ENCODE measurements at regions not wholly inside any gene's neighbourhood (a gene's known extent, or its start where the extent isn't known, plus 50 kb on each side); places are given as distances from the start of the nearest gene placed in this dataset.

- H3K27me3 ChIP-seq (ENCODE audit: low read length): peaks cover 23% of the 10 kb centered on the region
- no peak for TF ChIP-seq CTCF (conservative IDR thresholded peaks at IDR 0.05; ENCODE audit: low read depth, low read length)
- no peak for TF ChIP-seq EZH2phosphoT487 (IDR thresholded peaks at IDR 0.05; ENCODE audit: borderline replicate concordance, low read length)
- H4K20me1 ChIP-seq (ENCODE audit: low read length): no peaks in the 10 kb centered on the region
- no peaks in the 10 kb centered on the region for H3K4me1 ChIP-seq (ENCODE audit: insufficient read depth, low read length)
- H3K79me2 ChIP-seq (ENCODE audit: low read length): no peaks in the 10 kb centered on the region
- no peak overlapping the region for H3K4me3 ChIP-seq (ENCODE audit: low read length)
- H3K9ac ChIP-seq (ENCODE audit: low read length): no peak overlapping the region
- POLR2A ChIA-PET (ENCODE audit: unreplicated experiment): no interaction called here
- intact Hi-C loops (cut with micrococcal nuclease): no loop called here
- H3K27ac ChIP-seq (ENCODE audit: low read length): no peak overlapping the region
- H3K4me2 ChIP-seq (ENCODE audit: low read length): no peak overlapping the region
- no peak overlapping the region for H2AFZ ChIP-seq (ENCODE audit: low read length)
- H3K9me3 ChIP-seq (ENCODE audit: low read length): no peaks in the 10 kb centered on the region
- no peaks in the 10 kb centered on the region for H3K9me2 ChIP-seq (replicated peaks; ENCODE audit: low read length)
- H3F3A ChIP-seq (ENCODE audit: low read length, unreplicated experiment): no peaks in the 10 kb centered on the region
- DNase-seq: no peak
- no TSS peak for BruUV-seq (replicated peaks)
- no peaks in the 10 kb centered on the region for H3K36me3 ChIP-seq (ENCODE audit: low read depth, low read length)
- CTCF ChIA-PET: no interaction called here
- no peak for ATAC-seq
Observed at GRCh38 chr9:84061613-84062193, 81.1 kb downstream of the RMI1 start.

- H3K4me2 ChIP-seq (ENCODE audit: low read length): no peak overlapping the region
- H3K27ac ChIP-seq (ENCODE audit: low read length): no peak overlapping the region
- no TSS peak for BruUV-seq (replicated peaks)
- peaks cover 22% of the 10 kb centered on the region for H3K27me3 ChIP-seq (ENCODE audit: low read length)
- no peak overlapping the region for H3K4me3 ChIP-seq (ENCODE audit: low read length)
- no peak overlapping the region for H3K9ac ChIP-seq (ENCODE audit: low read length)
- CTCF ChIA-PET: no interaction called here
- TF ChIP-seq CTCF (conservative IDR thresholded peaks at IDR 0.05; ENCODE audit: low read depth, low read length): no peak
- TF ChIP-seq EZH2 (IDR thresholded peaks at IDR 0.05; ENCODE audit: low read length, unreplicated experiment): no peak
- no peak for TF ChIP-seq EZH2phosphoT487 (IDR thresholded peaks at IDR 0.05; ENCODE audit: borderline replicate concordance, low read length)
- ATAC-seq: no peak
- H2AFZ ChIP-seq (ENCODE audit: low read length): no peak overlapping the region
- no peaks in the 10 kb centered on the region for H3K36me3 ChIP-seq (ENCODE audit: low read depth, low read length)
- no peaks in the 10 kb centered on the region for H3F3A ChIP-seq (ENCODE audit: low read length, unreplicated experiment)
- no peaks in the 10 kb centered on the region for H4K20me1 ChIP-seq (ENCODE audit: low read length)
- H3K9me2 ChIP-seq (replicated peaks; ENCODE audit: low read length): no peaks in the 10 kb centered on the region
- H3K9me3 ChIP-seq (ENCODE audit: low read length): no peaks in the 10 kb centered on the region
- H3K79me2 ChIP-seq (ENCODE audit: low read length): no peaks in the 10 kb centered on the region
- intact Hi-C loops (cut with micrococcal nuclease): no loop called here
- DNase-seq: no peak
- POLR2A ChIA-PET (ENCODE audit: unreplicated experiment): no interaction called here
- no peaks in the 10 kb centered on the region for H3K4me1 ChIP-seq (ENCODE audit: insufficient read depth, low read length)
Observed at GRCh38 chr9:84062538-84062937, 81.9 kb downstream of the RMI1 start.

- H3F3A ChIP-seq (ENCODE audit: low read length, unreplicated experiment): no peaks in the 10 kb centered on the region
- TF ChIP-seq EZH2phosphoT487 (IDR thresholded peaks at IDR 0.05; ENCODE audit: borderline replicate concordance, low read length): no peak
- no peak for TF ChIP-seq CTCF (conservative IDR thresholded peaks at IDR 0.05; ENCODE audit: low read depth, low read length)
- TF ChIP-seq EZH2 (IDR thresholded peaks at IDR 0.05; ENCODE audit: low read length, unreplicated experiment): no peak
- no peaks in the 10 kb centered on the region for H3K4me1 ChIP-seq (ENCODE audit: insufficient read depth, low read length)
- ChIA-PET CTCF (interaction anchor here (0.6 kb wide), 1 partner anchor 1631 kb away, joined by 4 read pairs; no protein-coding TSS in a partner anchor), POLR2A (ENCODE audit: unreplicated experiment) (no interaction called here)
- intact Hi-C loops (cut with micrococcal nuclease): no loop called here
- ATAC-seq (no peak), DNase-seq (no peak)
- H3K27ac ChIP-seq (ENCODE audit: low read length): no peak overlapping the region
- no peak overlapping the region for H2AFZ ChIP-seq (ENCODE audit: low read length)
- no peak overlapping the region for H3K4me2 ChIP-seq (ENCODE audit: low read length)
- H3K27me3 ChIP-seq (ENCODE audit: low read length): peaks cover 19% of the 10 kb centered on the region; the same call in 1 of the 2 replicates
- no TSS peak for BruUV-seq (replicated peaks)
- no peak overlapping the region for H3K4me3 ChIP-seq (ENCODE audit: low read length)
- H3K79me2 ChIP-seq (ENCODE audit: low read length): no peaks in the 10 kb centered on the region
- no peaks in the 10 kb centered on the region for H3K9me3 ChIP-seq (ENCODE audit: low read length)
- H3K9me2 ChIP-seq (replicated peaks; ENCODE audit: low read length): no peaks in the 10 kb centered on the region
- H3K36me3 ChIP-seq (ENCODE audit: low read depth, low read length): no peaks in the 10 kb centered on the region
- no peaks in the 10 kb centered on the region for H4K20me1 ChIP-seq (ENCODE audit: low read length)
- H3K9ac ChIP-seq (ENCODE audit: low read length): no peak overlapping the region
Observed at GRCh38 chr9:84067821-84068220, 87.2 kb downstream of the RMI1 start.
